H9 (cell line): ENCODE measurements at regions not wholly inside any gene's neighbourhood (a gene's known extent, or its start where the extent isn't known, plus 50 kb on each side); places are given as distances from the start of the nearest gene placed in this dataset.

Experiments used
- DNase-seq: peaks from one replicate; pipeline ENCODE4 v3.0.0-alpha.2; 2017
- H2AFZ ChIP-seq: one replicate; pipeline ENCODE4 v1.6.1; 2013; ENCODE audit warnings: mild to moderate bottlenecking, low read length, control low read depth, moderate library complexity
- H2AK5ac ChIP-seq: 2 replicates; pipeline ENCODE4 v1.6.1; 2013; ENCODE audit warnings: low read length, control low read depth, mixed read lengths; ENCODE audit not compliant: insufficient read length
- H2BK120ac ChIP-seq: one replicate; pipeline ENCODE4 v1.6.1; 2013; ENCODE audit warnings: low read depth, mild to moderate bottlenecking, low read length, control low read depth, inconsistent platforms; ENCODE audit not compliant: poor library complexity, severe bottlenecking
- H2BK12ac ChIP-seq: 2 replicates; pipeline ENCODE4 v1.6.1; 2013; ENCODE audit warnings: low read length, control low read depth, mixed read lengths, low read depth; ENCODE audit not compliant: insufficient read length
- H2BK15ac ChIP-seq: 2 replicates; pipeline ENCODE4 v1.6.1; 2013; ENCODE audit warnings: low read depth, low read length, control low read depth
- H2BK20ac ChIP-seq: one replicate; pipeline ENCODE4 v1.6.1; 2013; ENCODE audit warnings: low read depth, mild to moderate bottlenecking, low read length, control low read depth, inconsistent platforms; ENCODE audit not compliant: poor library complexity, severe bottlenecking
- H2BK5ac ChIP-seq: 2 replicates; pipeline ENCODE4 v1.6.1; 2013; ENCODE audit warnings: low read length, control low read depth, mixed read lengths; ENCODE audit not compliant: insufficient read length
- H3K14ac ChIP-seq: 2 replicates; pipeline ENCODE4 v1.6.1; 2013; ENCODE audit warnings: low read length, control low read depth; ENCODE audit not compliant: insufficient read depth
- H3K18ac ChIP-seq: 2 replicates; pipeline ENCODE4 v1.6.1; 2013; ENCODE audit warnings: low read depth, mild to moderate bottlenecking, mixed read lengths, low read length, control low read depth; ENCODE audit not compliant: insufficient read length
- H3K23ac ChIP-seq: 2 replicates; pipeline ENCODE4 v1.6.1; 2013; ENCODE audit warnings: low read length, control low read depth, mixed read lengths, low read depth; ENCODE audit not compliant: insufficient read length
- H3K23me2 ChIP-seq: 2 replicates; pipeline ENCODE4 v1.6.1; 2013; ENCODE audit warnings: low read depth, mild to moderate bottlenecking, mixed read lengths, low read length, control low read depth; ENCODE audit not compliant: insufficient read length, poor library complexity, severe bottlenecking
- H3K27ac ChIP-seq: 2 replicates; pipeline ENCODE4 v1.5.1; 2013; ENCODE audit warnings: low read length, control low read depth, mixed read lengths, low read depth; ENCODE audit not compliant: insufficient read length
- H3K27me3 ChIP-seq: 2 replicates; pipeline ENCODE4 v1.6.1; 2013; ENCODE audit warnings: low read length, control low read depth, inconsistent platforms; ENCODE audit not compliant: insufficient read depth
- H3K4ac ChIP-seq: 2 replicates; pipeline ENCODE4 v1.6.1; 2013; ENCODE audit warnings: low read depth, mild to moderate bottlenecking, control low read depth, inconsistent platforms, low read length, moderate library complexity
- H3K4me1 ChIP-seq: 2 replicates; pipeline ENCODE4 v1.6.1; 2013; ENCODE audit warnings: low read length, control low read depth, inconsistent platforms; ENCODE audit not compliant: insufficient read depth
- H3K4me2 ChIP-seq: 2 replicates; pipeline ENCODE4 v1.6.1; 2013; ENCODE audit warnings: low read length, control low read depth, mixed read lengths; ENCODE audit not compliant: insufficient read length, insufficient read depth
- H3K56ac ChIP-seq: 2 replicates; pipeline ENCODE4 v1.6.1; 2013; ENCODE audit warnings: low read depth, mild to moderate bottlenecking, mixed read lengths, low read length, control low read depth; ENCODE audit not compliant: insufficient read length
- H3K79me1 ChIP-seq: 2 replicates; pipeline ENCODE4 v1.6.1; 2013; ENCODE audit warnings: low read depth, mild to moderate bottlenecking, moderate library complexity, low read length, control low read depth, inconsistent platforms; ENCODE audit not compliant: insufficient read depth, poor library complexity, severe bottlenecking
- H3K79me2 ChIP-seq: 2 replicates; pipeline ENCODE4 v1.6.1; 2013; ENCODE audit warnings: low read length, control low read depth, inconsistent platforms; ENCODE audit not compliant: insufficient read depth
- H3K9ac ChIP-seq: 2 replicates; pipeline ENCODE4 v1.6.1; 2013; ENCODE audit warnings: low read length, control low read depth, mixed read lengths; ENCODE audit not compliant: insufficient read length; ENCODE audit errors: extremely low read depth
- H3K9me3 ChIP-seq: one replicate; pipeline ENCODE4 v1.6.1; 2013; ENCODE audit warnings: low read depth, low read length, inconsistent platforms; ENCODE audit not compliant: control insufficient read depth
- H3T11ph ChIP-seq: one replicate; pipeline ENCODE4 v1.6.1; 2013; ENCODE audit warnings: mild to moderate bottlenecking, low read length, control low read depth, inconsistent platforms
- H4K20me1 ChIP-seq: one replicate; pipeline ENCODE4 v1.6.1; 2013; ENCODE audit not compliant: control insufficient read depth, insufficient read length, insufficient read depth
- H4K5ac ChIP-seq: 2 replicates; pipeline ENCODE4 v1.6.1; 2013; ENCODE audit warnings: low read depth, mild to moderate bottlenecking, mixed read lengths, low read length, control low read depth; ENCODE audit not compliant: insufficient read length
- H4K8ac ChIP-seq: replicated peaks from 2 replicates; pipeline ENCODE4 v1.6.1; 2013; ENCODE audit warnings: low read length, control low read depth, mixed read lengths, low read depth; ENCODE audit not compliant: insufficient read length
- H4K91ac ChIP-seq: 2 replicates; pipeline ENCODE4 v1.6.1; 2013; ENCODE audit warnings: low read depth, mild to moderate bottlenecking, moderate library complexity, mixed read lengths, low read length, control low read depth; ENCODE audit not compliant: insufficient read length
- H3K27ac Mint-ChIP-seq, 3 experiments: 2 replicates in 2 of 3; 3 replicates in 1 of 3; pipeline ENCODE4 v1.8.0; 2020 to 2021; ENCODE audit warnings: mixed read lengths in 3 of 3, mild to moderate bottlenecking in 1 of 3, moderate library complexity in 1 of 3
- H3K27me3 Mint-ChIP-seq: 2 replicates; pipeline ENCODE4 v1.8.0; 2021; ENCODE audit warnings: low read depth, mild to moderate bottlenecking, moderate library complexity, mixed read lengths
- H3K36me3 Mint-ChIP-seq, 3 experiments: 2 replicates in 2 of 3; 3 replicates in 1 of 3; pipeline ENCODE4 v1.8.0; 2020 to 2021; ENCODE audit warnings: low read depth in 3 of 3, mixed read lengths in 3 of 3; ENCODE audit not compliant: insufficient read depth in 1 of 3
- H3K4me1 Mint-ChIP-seq, 2 experiments: 2 replicates each; pipeline ENCODE4 v1.8.0; 2020; ENCODE audit warnings: mixed read lengths in 2 of 2
- H3K4me3 Mint-ChIP-seq, 2 experiments: 2 replicates in 1 of 2; 3 replicates in 1 of 2; pipeline ENCODE4 v1.8.0; 2020 to 2021; ENCODE audit warnings: mild to moderate bottlenecking in 2 of 2, mixed read lengths in 2 of 2, moderate library complexity in 1 of 2
- H3K9me3 Mint-ChIP-seq, 2 experiments: 2 replicates in 1 of 2; 3 replicates in 1 of 2; pipeline ENCODE4 v1.8.0; 2020; ENCODE audit warnings: mild to moderate bottlenecking in 2 of 2, mixed read lengths in 2 of 2, moderate library complexity in 1 of 2
- WGBS: extraction: QIAGEN DNeasy Blood & Tissue Kit; methylation state at CpG from one replicate; pipeline ENCODE4 v1.1.7; 2013; ENCODE audit warnings: missing lambda C conversion rate, low lambda C conversion rate, mixed read lengths; ENCODE audit not compliant: insufficient read length; ENCODE audit errors: extremely low coverage; 5-methylcytosine and 5-hydroxymethylcytosine counted together
- TF ChIP-seq, protein P1 (sequence below): fragments of 200-600 bp; sonication (generic); conservative IDR thresholded peaks from 3 replicates; pipeline ENCODE4 v1.8.0; 2021; ENCODE audit warnings: antibody characterized with exemption, mild to moderate bottlenecking

DNA sequence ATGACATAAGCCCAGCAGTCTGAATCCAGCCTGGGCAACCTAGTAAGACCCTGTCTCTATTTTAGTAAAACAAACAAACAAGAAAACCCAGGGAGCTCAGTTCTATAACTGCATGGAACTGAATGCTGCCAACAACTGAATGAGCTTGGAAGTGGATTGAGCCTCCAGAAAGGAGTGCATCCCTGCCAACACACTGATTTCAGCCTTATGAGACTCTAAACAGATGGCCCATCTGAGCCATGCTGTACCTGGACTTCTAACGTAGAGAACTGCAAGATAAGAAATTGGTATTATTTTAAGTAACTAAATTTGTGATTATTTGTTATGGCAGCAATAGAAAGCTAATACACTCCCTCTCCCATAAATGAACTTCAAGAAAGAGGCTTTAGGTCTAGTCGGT is 150.4 kb upstream of the RAI14 start:
- no peak overlapping the region for H2BK20ac ChIP-seq
- no peak overlapping the region for H2BK5ac ChIP-seq
- no peak overlapping the region for H4K91ac ChIP-seq
- H2AFZ ChIP-seq = no peak overlapping the region
- H3T11ph ChIP-seq = no peak overlapping the region
- no peak overlapping the region for H3K56ac ChIP-seq
- H4K5ac ChIP-seq = no peak overlapping the region
- H3K79me1 ChIP-seq = no peaks in the 10 kb centered on the region
- no peak overlapping the region for H2AK5ac ChIP-seq
- H3K9ac ChIP-seq = no peak overlapping the region
- no peak overlapping the region for H3K14ac ChIP-seq
- H3K4me1 ChIP-seq = no peaks in the 10 kb centered on the region; the same call in 1 of the 2 replicates
- no peaks in the 10 kb centered on the region for H3K23me2 ChIP-seq
- H3K4me2 ChIP-seq = no peak overlapping the region
- Mint-ChIP-seq H3K27ac (no peak overlapping the region), H3K36me3 (no peaks in the 10 kb centered on the region; a peak in 1 of 7 replicates), H3K27me3 (no peaks in the 10 kb centered on the region), H3K4me1 (peaks cover 18 to 22% of the 10 kb centered on the region in 2 experiments), H3K9me3 (no peaks in the 10 kb centered on the region), H3K4me3 (no peak overlapping the region)
- H3K18ac ChIP-seq = no peak overlapping the region
- no CpG with 5 or more reads among the region's 2 CpGs for WGBS
- H3K23ac ChIP-seq = no peak overlapping the region
- H3K4ac ChIP-seq = no peak overlapping the region
- no peaks in the 10 kb centered on the region for H3K9me3 ChIP-seq
- no peak overlapping the region for H2BK12ac ChIP-seq
- H2BK120ac ChIP-seq = no peak overlapping the region
- no peak overlapping the region for H4K8ac ChIP-seq
- no peaks in the 10 kb centered on the region for H3K27me3 ChIP-seq
- no peaks in the 10 kb centered on the region for H3K79me2 ChIP-seq
- H4K20me1 ChIP-seq = no peaks in the 10 kb centered on the region
- no peak for DNase-seq
- no peak overlapping the region for H3K27ac ChIP-seq
- H2BK15ac ChIP-seq = no peak overlapping the region
- TF ChIP-seq, protein P1, sequence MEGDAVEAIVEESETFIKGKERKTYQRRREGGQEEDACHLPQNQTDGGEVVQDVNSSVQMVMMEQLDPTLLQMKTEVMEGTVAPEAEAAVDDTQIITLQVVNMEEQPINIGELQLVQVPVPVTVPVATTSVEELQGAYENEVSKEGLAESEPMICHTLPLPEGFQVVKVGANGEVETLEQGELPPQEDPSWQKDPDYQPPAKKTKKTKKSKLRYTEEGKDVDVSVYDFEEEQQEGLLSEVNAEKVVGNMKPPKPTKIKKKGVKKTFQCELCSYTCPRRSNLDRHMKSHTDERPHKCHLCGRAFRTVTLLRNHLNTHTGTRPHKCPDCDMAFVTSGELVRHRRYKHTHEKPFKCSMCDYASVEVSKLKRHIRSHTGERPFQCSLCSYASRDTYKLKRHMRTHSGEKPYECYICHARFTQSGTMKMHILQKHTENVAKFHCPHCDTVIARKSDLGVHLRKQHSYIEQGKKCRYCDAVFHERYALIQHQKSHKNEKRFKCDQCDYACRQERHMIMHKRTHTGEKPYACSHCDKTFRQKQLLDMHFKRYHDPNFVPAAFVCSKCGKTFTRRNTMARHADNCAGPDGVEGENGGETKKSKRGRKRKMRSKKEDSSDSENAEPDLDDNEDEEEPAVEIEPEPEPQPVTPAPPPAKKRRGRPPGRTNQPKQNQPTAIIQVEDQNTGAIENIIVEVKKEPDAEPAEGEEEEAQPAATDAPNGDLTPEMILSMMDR = no peak
